ENCODE measurements at regions not wholly inside any gene's neighbourhood (a gene's known extent, or its start where the extent isn't known, plus 50 kb on each side); places are given as distances from the start of the nearest gene placed in this dataset.

DNA sequence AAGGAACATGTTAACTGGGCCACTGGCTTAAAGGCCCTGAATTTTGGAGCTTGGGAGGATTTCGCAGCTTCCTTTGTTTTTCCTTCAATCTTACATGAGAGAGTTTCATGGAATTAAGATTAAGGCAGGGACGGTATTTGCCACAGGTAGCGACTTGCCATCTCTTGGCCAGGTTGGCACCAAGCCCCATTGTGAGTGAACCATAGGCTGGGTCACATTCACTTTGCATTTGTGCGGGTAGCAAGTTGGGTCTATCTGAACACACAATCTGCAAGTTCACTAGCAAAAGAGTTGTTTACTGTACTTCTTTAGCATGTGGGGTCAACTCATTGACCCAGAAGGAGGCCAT is 106.2 kb upstream of the ATP1A1 start:
- H3K23me2 ChIP-seq (ENCODE audit: insufficient read length, low read depth, low read length, poor library complexity, severe bottlenecking) = no peaks in the 10 kb centered on the region

More for the DNA sequence above, 106.2 kb upstream of the ATP1A1 start:
- H3K36me3 Mint-ChIP-seq (ENCODE audit: insufficient read depth in 1 of 3, low read depth in 3 of 3) = no peaks in the 10 kb centered on the region; a peak in 1 of 7 replicates
- TF ChIP-seq, protein P1, sequence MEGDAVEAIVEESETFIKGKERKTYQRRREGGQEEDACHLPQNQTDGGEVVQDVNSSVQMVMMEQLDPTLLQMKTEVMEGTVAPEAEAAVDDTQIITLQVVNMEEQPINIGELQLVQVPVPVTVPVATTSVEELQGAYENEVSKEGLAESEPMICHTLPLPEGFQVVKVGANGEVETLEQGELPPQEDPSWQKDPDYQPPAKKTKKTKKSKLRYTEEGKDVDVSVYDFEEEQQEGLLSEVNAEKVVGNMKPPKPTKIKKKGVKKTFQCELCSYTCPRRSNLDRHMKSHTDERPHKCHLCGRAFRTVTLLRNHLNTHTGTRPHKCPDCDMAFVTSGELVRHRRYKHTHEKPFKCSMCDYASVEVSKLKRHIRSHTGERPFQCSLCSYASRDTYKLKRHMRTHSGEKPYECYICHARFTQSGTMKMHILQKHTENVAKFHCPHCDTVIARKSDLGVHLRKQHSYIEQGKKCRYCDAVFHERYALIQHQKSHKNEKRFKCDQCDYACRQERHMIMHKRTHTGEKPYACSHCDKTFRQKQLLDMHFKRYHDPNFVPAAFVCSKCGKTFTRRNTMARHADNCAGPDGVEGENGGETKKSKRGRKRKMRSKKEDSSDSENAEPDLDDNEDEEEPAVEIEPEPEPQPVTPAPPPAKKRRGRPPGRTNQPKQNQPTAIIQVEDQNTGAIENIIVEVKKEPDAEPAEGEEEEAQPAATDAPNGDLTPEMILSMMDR (conservative IDR thresholded peaks at IDR 0.05) = no peak
- Histone ChIP-seq H3K27me3 (ENCODE audit: insufficient read depth, low read length) (no peaks in the 10 kb centered on the region), H3K79me1 (ENCODE audit: insufficient read depth, low read depth, low read length, poor library complexity, severe bottlenecking) (no peaks in the 10 kb centered on the region), H2BK20ac (ENCODE audit: low read depth, low read length, poor library complexity, severe bottlenecking) (no peak overlapping the region), H3T11ph (ENCODE audit: low read length) (no peak overlapping the region), H3K4ac (ENCODE audit: low read depth, low read length) (no peak overlapping the region), H3K4me2 (ENCODE audit: insufficient read depth, insufficient read length, low read length) (no peak overlapping the region), H3K27ac (ENCODE audit: insufficient read length, low read depth, low read length) (no peak overlapping the region), H3K9me3 (ENCODE audit: control insufficient read depth, low read depth, low read length) (no peaks in the 10 kb centered on the region), H3K4me1 (ENCODE audit: insufficient read depth, low read length) (no peaks in the 10 kb centered on the region), H3K14ac (ENCODE audit: insufficient read depth, low read length) (no peak overlapping the region), H2BK120ac (ENCODE audit: low read depth, low read length, poor library complexity, severe bottlenecking) (no peak overlapping the region), H2BK15ac (ENCODE audit: low read depth, low read length) (no peak overlapping the region), H3K9ac (ENCODE audit: extremely low read depth, insufficient read length, low read length) (no peak overlapping the region), H2BK5ac (ENCODE audit: insufficient read length, low read length) (no peak overlapping the region), H4K91ac (ENCODE audit: insufficient read length, low read depth, low read length) (no peak overlapping the region), H4K5ac (ENCODE audit: insufficient read length, low read depth, low read length) (no peak overlapping the region), H2AFZ (ENCODE audit: low read length) (no peak overlapping the region), H4K8ac (replicated peaks; ENCODE audit: insufficient read length, low read depth, low read length) (no peak overlapping the region), H3K56ac (ENCODE audit: insufficient read length, low read depth, low read length) (no peak overlapping the region), H3K18ac (ENCODE audit: insufficient read length, low read depth, low read length) (no peak overlapping the region), H2BK12ac (ENCODE audit: insufficient read length, low read depth, low read length) (no peak overlapping the region), H3K79me2 (ENCODE audit: insufficient read depth, low read length) (no peaks in the 10 kb centered on the region), H3K23ac (ENCODE audit: insufficient read length, low read depth, low read length) (no peak overlapping the region), H4K20me1 (ENCODE audit: control insufficient read depth, insufficient read depth, insufficient read length) (no peaks in the 10 kb centered on the region), H2AK5ac (ENCODE audit: insufficient read length, low read length) (no peak overlapping the region)
- H3K9me3 Mint-ChIP-seq = no peaks in the 10 kb centered on the region
- H3K4me1 Mint-ChIP-seq = peaks cover 14 to 22% of the 10 kb centered on the region in 2 experiments
- no CpG with 5 or more reads among the region's 4 CpGs for WGBS (ENCODE audit: extremely low coverage, insufficient read length, low lambda C conversion rate)
- DNase-seq = no peak
- no peak overlapping the region for H3K4me3 Mint-ChIP-seq
- H3K27me3 Mint-ChIP-seq (ENCODE audit: low read depth) = peaks cover 1% of the 10 kb centered on the region; the same call in 1 of the 2 replicates
- H3K27ac Mint-ChIP-seq = no peak overlapping the region
